NOMO-1 treated with DMSO at 0.1 percent for 48 hours (cell line): ENCODE measurements at regions not wholly inside any gene's neighbourhood (a gene's known extent, or its start where the extent isn't known, plus 50 kb on each side); places are given as distances from the start of the nearest gene placed in this dataset.

ENCODE experiments used
- DNase-seq: peaks from one replicate; lab custom pipeline; 2025; ENCODE audit not compliant: unreplicated experiment; lab: John Stamatoyannopoulos, UW

DNA sequence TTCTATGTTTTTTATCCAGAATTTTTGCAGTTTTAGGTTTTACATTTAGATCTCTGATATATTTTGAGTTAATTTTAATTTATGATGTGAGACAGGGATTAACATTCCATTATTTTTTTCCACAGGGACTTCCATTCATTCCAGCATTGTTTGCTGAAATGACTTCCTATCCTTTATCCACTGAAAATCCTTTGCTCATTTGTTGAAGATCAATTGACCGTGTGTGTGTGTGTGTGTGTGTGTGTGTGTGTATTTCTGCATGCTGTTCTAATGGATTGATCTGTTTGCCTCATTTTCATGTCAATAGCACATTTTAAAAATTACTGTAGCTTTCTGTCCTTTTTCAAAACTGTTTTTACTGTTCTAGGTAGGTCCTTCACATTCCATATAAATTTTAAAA, 480.3 kb downstream of the DSC3 start:
- DNase-seq, result no peak

GRCh38 chr18:30556112-30556511, 486.4 kb downstream of the DSC3 start:
- DNase-seq, result no peak

DNA sequence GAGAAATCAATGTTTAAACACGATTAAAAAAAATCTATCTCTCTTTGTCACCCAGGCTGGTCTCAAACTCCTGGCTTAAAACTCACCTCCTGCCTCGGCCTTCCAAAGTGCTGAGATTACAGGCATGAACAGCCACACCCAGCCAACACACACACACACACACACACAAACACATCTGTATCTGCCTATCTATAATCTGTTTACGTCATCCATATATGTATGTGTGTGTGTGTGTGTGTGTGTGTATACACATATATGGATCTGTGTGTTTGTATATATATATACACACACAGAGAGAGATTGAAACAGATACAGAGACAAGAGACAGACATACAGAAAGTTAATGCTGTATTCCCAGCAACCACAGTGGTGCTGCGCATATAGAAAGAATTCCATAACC, 497.1 kb downstream of the DSC3 start:
- no peak for DNase-seq

- no peak for DNase-seq
Measured at GRCh38 chr18:30544141-30544540, 498.4 kb downstream of the DSC3 start.

DNA sequence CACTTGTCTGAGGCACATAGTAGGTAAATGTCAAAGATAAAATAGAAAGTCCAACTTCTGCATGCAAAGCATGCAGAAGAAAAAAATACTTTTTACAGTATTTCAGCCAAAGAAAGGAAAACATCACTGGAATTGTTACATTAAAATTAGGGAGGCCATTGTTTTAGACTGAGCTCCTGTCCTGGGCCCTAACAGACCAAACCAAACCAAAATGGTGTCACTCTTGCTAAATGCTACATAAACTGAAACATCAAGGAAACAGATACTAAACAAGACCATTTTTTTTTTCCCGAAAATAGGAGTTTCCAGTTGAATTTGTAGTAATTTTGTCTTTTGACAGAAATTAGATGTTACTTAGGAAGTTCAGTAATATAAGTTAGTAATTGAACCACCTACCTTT, 508.8 kb downstream of the DSC3 start:
- no peak for DNase-seq

- no peak for DNase-seq
Measured at GRCh38 chr18:30527917-30528316, 514.6 kb downstream of the DSC3 start.

- no peak for DNase-seq
Measured at GRCh38 chr18:30527226-30527625, 515.3 kb downstream of the DSC3 start.

DNA sequence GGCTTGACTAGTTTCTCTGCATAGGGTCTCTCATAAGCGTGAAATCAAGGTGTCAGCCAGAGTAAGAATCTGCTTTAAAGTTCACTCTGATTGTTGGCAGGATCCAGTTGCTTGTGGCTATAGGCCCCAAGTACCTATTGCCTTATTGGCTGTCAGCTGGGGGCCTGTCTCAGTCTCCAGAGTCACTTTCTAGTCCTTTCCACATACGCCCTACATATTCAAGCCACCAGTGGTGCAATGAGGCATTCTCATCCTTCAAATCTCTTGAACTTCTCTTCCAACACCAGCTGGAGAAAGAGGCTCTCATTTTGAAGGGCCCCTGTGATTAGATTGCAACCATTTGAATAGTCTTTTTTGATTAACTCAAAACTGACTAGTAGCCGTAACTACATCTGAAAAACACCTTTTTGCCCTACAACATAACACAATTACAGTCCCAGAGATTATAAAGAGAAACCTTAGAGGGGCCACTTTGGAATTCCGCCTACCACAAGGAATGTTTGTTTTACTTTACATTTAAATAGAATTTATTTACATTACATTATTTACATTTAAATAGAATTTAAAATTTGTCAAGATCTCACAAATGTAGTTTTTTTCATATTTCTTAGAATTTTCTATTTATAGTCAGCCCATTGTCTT, 520.1 kb downstream of the DSC3 start:
- DNase-seq, result no peak

DNA sequence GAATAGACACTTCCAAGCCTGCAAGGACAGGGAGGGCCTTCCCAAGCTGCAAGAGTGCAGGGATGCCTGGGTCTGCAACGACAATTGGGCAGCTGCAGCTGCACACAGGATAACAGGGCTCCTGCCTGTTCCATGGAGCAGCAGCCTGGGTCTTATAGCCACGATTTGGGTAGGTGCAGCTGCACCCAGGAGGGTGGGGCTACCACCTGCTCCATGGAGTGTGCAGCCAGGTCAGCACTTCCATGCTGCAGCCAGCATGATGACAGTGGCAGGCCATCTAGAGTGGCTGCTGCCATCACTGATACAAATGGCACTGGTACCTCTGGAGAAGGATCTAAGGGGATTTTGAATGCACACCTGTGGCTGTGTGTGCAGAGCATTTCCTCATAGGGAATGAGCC, 528.5 kb downstream of the DSC3 start:
- DNase-seq, result no peak

DNA sequence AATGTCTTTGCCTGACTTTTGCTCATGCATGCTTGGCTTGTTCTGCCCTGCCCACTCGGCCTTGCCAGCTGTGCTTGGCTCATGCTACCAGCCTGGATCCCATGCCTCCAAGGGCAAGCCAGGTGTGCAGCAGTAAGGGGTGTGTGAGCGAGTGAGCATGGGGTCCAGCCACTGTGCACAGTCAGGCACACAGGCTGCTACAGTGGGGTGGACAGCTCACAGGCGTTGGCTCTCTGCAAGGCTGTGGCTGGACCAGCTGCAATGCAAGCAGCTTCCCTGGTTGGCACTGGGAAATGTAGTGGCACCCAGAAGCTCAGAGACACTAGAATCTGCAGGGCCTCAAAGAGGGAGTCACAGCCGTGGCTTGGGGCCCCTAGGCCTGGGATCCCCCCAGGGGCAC, 529.7 kb downstream of the DSC3 start:
- no peak for DNase-seq

DNA sequence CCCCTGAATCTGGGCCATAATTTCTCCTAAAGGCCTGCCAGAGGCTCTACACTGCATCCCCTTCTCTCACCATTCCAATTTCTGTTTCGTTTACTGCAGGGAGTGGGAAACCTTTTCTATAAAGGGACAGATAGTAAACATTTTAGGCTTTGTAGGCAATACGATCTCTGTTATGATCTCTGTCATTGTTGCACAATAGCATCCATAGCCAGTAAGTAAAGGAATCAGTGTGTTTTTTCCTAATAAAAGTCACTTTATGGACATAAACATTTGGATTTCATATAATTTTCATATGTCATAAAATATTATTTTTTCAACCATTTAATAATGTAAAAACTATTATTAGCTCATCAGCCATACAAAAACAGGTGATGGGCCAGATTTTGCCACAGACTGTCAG, 531.7 kb downstream of the DSC3 start:
- no peak for DNase-seq

DNA sequence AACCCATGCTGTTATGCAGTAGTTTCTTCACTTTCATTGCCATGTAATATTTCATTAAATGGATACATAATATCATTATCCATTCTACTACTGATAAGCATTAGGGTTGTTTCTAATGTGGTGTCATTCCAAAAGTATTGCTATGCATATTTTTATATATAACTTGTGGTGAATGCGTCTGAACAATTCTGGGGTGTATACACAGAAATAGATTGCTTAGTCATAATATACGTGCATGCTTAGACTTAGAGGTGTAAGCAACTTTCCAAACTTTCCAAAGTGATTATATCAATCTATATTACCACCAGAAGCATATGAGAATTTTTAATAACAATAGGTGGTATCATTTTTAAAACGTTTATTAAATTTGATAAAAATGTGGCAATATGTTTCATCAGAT, 540.9 kb downstream of the DSC3 start:
- DNase-seq, result no peak

- no peak for DNase-seq
Measured at GRCh38 chr18:30500240-30500945, 542.1 kb downstream of the DSC3 start.

DNA sequence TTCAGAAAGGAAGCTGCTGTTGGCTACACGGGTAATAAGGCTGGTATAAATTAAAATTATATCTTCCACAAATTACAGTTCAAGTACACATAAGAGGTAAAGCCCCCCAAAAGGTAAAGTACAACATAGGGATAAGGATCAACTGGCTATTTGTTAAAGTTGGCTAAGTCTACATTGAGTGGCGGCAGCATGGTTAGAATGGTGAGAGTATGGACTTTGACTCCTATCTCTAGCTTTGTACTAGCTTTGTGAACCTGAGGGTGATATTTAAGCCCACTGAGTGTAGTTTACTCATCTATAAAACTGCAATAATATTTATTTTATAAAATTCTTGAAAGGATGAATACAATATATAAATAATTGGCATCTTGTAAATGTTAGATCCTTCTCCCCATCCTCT, 542.8 kb downstream of the DSC3 start:
- DNase-seq, result no peak

DNA sequence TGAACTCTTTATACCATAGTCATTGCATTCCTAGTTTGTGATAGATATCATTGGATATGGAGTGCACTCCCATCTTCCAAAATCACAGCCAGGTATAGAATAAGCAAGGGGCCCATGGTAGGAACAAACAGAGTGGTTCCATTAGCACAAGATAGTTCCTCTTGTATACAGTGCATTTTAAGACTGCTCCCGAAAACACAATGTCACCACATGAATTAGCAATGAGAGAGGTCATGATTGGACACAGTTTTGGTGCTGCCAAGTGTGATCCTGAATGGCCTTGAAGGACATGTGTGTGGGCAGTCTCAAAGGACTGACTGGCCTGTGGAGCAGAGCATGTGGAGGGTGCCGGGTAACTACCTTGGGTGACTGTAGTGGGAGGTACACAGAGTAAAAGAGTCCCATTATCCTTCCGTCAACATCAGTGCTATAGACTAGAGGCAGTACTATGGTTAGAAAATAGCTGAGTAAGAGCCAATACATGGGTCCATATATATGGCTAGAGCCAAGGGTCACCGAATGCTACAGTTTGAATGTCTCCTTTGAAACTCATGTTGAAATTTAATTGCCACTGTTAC, 549.9 kb downstream of the DSC3 start:
- no peak for DNase-seq

DNA sequence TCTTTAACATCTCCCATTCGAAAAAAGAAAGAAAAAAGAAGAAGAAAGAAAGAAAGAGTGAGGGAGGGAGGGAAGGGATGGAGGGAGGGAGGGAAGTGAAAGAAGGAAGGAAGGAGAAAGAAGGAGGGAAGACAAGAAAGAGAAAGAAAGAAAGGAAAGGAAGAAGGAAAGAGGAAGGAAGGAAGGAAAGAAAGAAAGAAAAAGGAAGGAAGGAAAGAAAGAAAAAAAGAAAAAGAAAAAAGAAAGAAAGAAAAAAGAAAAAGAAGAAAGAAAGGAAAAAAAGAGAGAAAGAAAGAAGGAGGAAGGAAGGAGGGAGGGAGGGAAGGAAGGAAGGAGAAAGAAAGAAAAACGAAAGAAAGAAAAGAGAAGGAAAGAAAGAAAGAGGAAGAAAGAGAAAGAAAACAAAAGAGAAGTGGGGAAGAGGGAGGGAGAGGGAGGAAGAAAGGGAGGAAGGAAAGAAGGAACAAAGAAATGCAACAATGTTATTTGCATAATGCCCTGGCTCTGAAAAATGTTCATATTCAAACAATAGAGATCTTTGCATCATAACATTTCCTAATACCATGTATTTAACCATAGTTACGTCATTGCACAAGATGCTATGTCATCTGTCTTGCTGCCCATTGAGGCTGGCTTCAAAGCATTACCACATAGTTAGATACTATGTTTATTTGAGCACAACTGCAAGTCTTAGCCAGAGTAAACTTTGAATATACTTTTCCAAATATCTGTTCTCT, 550.6 kb downstream of the DSC3 start:
- DNase-seq, result peak; percentile 55

DNA sequence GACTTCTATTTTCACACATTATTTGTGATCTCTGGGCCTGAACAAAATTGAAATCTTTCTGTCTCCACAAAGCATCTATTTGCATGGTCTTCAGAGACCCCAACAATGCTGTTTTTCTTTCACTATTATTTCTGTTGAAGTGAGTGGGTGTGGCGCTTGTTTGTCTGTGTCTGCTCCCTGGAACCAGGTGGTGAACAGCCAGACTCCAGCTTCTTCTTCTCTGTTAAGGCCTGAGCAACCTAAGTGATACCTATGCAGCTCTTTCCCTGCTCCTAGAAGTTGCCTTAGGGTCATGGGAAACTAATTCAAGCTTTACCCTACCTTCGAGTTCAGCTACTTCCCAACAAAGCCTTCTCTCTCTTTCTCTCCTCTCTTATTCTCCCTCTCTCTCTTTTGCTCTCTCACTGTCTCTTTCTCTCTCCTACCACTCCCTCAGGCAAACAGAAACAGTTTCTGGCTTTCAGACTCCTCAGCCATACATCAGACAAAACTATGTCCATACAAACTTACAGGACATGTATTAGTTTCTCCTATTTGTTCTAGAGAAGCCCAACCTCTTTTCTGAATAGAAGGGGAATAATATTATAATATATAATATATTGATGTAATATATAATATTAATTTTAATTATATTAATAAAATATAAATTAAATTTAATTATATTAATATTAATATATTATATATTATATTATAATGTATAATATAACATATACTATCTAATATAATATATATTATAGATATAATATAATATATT, 552.5 kb downstream of the DSC3 start:
- no peak for DNase-seq

DNA sequence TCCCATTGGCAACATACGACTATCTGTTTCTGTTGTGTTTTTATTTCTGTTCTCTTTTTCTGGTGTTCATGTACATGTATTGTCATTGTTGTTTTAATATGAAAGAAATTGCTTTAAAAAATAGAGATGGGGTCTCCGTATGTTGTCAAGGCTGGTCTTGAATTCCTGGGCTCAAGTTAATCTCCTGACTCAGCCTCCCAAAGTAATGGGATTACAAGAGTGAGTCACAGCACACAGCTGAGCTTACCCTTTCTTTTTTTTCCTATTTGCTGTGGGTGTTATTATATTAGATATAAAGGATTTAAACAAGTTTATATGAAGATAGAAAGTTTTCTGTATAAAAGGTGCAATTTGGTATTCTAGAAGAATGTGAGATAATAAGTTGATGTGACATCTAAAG, 554.6 kb downstream of the DSC3 start:
- DNase-seq, result no peak

GRCh38 chr18:30486856-30487255, 555.7 kb downstream of the DSC3 start:
- DNase-seq, result no peak

DNA sequence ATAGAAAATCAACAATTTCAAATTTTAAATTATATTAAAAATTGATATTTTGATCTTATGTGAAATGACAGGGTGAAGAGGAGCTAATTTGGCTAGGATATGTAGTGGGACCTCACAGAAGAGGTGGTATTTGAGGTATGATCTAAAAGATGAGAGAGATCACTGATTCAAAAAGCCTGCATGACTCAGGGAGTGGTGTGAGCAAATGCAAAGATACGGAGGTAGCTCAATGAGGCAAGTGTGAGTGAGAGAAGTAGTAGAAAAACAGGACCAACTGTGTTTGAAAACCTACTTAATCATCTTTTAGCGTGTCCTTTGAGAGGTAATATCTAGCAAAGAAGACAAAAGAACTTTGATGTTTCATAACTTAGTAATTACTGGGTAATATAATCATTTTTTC, 557.5 kb downstream of the DSC3 start:
- no peak for DNase-seq

GRCh38 chr18:30481871-30482270, 560.7 kb downstream of the DSC3 start:
- no peak for DNase-seq
